Vagina (tissue), 2 donors: ENCODE measurements at regions not wholly inside any gene's neighbourhood (a gene's known extent, or its start where the extent isn't known, plus 50 kb on each side); places are given as distances from the start of the nearest gene placed in this dataset.

Experiments
- POLR2AphosphoS5 ChIP-seq, 2 donors: sonication (generic); formaldehyde crosslinking; IDR thresholded peaks; one replicate each; pipeline ENCODE4 v1.9.0; 2017; ENCODE audit warnings: antibody characterized with exemption in 2 of 2, mild to moderate bottlenecking in 2 of 2, low read depth in 1 of 2; ENCODE audit not compliant: insufficient read depth in 1 of 2
- TF ChIP-seq, protein P1 (sequence below), 3 experiments: fragments of 450-650 bp in 2 of 3; fragments of 200-600 bp in 1 of 3; sonication (generic) in 1 of 3; IDR thresholded peaks; one replicate each; pipeline ENCODE4 v1.5.1; 2017 to 2019; ENCODE audit warnings: antibody characterized with exemption in 3 of 3, mild to moderate bottlenecking in 2 of 3, moderate library complexity in 2 of 3

GRCh38 chr12:125454291-125454690 is 389.1 kb downstream of the AACS start:
- TF ChIP-seq, protein P1, sequence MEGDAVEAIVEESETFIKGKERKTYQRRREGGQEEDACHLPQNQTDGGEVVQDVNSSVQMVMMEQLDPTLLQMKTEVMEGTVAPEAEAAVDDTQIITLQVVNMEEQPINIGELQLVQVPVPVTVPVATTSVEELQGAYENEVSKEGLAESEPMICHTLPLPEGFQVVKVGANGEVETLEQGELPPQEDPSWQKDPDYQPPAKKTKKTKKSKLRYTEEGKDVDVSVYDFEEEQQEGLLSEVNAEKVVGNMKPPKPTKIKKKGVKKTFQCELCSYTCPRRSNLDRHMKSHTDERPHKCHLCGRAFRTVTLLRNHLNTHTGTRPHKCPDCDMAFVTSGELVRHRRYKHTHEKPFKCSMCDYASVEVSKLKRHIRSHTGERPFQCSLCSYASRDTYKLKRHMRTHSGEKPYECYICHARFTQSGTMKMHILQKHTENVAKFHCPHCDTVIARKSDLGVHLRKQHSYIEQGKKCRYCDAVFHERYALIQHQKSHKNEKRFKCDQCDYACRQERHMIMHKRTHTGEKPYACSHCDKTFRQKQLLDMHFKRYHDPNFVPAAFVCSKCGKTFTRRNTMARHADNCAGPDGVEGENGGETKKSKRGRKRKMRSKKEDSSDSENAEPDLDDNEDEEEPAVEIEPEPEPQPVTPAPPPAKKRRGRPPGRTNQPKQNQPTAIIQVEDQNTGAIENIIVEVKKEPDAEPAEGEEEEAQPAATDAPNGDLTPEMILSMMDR (IDR thresholded peaks at IDR 0.05): no peak
- TF ChIP-seq POLR2AphosphoS5 (IDR thresholded peaks at IDR 0.05; ENCODE audit: insufficient read depth in 1 of 2, low read depth in 1 of 2): no peak
